ENCODE measurements at regions not wholly inside any gene's neighbourhood (a gene's known extent, or its start where the extent isn't known, plus 50 kb on each side); places are given as distances from the start of the nearest gene placed in this dataset.

DNA sequence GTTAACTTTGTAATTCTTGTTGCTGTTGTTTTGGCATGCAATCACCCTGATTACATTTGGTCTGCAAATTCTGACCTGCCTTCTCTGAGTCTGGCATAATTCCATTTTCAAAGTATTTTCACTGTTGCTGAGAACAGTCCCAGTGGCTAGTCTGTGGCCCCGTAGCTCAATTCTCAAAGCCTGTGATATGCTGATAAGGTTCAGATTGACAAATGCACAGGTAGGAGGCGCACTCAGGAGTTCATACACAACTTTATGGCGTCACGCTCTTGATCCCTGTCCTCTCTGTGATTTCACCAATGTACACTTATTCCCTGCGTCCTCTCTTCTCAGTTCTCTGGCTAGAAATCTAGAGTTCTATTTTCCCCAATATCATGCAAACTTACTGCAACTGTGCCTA, 376.6 kb upstream of the SLCO3A1 start:
- DNase-seq = no peak

DNA sequence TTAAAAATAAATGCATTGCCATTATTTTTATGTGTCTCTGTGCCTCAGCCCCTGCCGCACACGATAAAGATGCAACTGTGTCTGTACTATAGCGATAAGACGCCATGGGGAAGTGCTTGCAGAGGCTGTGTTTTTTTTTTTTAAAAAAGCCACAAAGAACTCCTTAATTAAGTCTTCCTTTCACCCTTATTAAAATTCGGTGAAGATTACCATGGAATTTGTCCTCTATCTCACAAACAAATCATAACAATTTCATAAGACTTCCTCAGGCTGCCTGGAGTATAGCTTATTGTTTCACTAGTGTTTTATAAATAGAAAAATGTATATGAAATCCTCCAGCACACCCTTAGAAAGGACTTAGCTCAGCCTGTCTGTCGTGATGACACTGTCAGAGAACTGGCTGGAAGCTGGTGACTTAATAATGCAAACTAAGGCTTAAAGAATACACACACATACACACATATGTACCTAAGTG, 374.8 kb upstream of the SLCO3A1 start:
- DNase-seq = no peak

DNA sequence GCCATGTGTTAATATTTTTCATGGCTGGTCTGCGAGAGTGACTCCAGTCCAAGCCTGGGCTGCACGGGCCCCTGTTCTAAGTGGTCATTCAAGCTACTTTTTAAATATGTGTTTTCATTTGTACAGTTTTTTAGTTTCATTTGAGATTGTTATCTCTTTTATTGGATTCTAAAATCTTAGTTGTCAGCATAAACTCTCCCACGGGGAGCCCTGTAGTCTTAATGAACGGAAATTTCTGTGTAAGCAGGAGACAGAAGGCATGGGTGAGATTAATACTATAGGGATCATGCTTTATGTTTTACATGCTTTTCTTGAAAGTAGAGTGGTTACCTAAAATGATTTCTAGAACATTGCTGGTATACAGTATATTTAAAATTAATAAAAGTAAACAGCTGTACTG, 373.1 kb upstream of the SLCO3A1 start:
- no peak for DNase-seq

DNA sequence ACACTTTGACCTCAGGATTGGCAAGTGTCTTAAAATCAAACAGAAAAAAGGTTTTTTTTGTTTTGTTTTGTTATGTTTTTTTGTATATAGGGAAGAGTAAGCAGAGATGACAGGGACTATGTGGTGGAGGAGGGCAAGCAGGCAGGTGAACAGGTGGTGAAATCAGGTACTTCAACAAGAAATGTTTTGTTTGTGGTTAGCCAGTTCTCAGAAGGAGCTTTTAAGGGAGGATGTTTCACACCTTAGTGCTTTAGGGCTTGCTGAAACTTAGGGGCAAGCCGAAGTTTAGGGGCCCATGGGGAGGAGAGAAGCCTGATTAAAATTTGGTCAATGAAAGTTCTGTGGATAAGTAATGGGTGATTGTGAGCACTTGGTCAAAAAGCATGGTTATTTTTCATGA, 370.7 kb upstream of the SLCO3A1 start:
- no peak for DNase-seq

DNA sequence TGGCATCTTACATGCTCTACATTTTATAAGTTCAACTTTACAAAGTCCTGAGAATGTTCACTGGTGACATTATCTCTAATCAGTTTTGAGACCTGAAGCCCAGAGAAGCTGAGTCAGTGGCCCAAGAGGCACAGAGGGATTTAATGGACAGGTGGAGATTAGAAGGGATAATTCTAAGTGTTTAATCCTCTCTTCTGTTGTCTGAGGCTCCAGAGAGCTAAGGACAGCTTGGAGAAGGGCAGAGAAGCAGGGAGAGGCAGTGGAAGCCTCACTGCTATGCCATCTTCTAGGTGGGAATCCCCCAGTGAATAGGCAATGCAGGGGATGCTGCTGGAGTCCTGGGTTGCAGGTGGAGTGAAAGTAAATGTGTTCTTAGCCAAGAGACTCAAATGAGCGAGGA, 369.4 kb upstream of the SLCO3A1 start:
- DNase-seq = no peak

DNA sequence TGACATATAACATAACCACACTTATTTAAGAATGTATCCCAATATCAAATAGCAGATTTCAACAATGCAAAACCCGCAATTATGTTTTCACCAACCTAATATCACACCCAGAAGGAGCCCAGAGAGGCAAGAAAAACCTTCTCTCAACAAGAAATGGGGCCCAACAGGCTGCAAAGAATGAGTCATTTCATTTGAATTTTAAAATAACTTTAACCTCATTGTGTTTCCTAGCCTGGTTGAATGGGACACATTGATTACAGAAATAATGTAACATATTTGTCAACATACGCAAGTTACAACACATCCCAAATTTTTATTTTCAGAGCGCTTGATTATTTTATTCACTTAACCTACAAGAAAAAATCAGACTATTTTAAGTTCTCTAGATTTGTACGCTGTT, 365.1 kb upstream of the SLCO3A1 start:
- no peak for DNase-seq

DNA sequence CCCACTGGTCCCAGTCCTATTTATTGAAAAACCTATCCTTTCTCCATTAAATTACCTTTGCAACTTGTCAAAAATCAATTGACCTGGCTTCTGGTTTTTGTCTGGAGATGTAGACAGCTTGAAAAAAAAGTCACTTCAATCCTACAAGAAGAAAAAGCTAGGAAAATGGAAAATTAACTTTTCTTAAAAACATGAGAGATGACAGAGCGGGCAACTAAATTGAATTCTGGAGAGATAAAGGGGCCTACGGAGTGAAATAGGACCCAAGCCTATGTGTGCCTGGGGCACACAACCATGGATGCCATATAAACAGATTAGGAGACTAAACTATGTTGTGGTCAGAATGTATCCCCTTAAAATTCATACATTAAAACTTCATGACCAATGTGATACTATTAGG, 363.3 kb upstream of the SLCO3A1 start:
- DNase-seq = no peak

DNA sequence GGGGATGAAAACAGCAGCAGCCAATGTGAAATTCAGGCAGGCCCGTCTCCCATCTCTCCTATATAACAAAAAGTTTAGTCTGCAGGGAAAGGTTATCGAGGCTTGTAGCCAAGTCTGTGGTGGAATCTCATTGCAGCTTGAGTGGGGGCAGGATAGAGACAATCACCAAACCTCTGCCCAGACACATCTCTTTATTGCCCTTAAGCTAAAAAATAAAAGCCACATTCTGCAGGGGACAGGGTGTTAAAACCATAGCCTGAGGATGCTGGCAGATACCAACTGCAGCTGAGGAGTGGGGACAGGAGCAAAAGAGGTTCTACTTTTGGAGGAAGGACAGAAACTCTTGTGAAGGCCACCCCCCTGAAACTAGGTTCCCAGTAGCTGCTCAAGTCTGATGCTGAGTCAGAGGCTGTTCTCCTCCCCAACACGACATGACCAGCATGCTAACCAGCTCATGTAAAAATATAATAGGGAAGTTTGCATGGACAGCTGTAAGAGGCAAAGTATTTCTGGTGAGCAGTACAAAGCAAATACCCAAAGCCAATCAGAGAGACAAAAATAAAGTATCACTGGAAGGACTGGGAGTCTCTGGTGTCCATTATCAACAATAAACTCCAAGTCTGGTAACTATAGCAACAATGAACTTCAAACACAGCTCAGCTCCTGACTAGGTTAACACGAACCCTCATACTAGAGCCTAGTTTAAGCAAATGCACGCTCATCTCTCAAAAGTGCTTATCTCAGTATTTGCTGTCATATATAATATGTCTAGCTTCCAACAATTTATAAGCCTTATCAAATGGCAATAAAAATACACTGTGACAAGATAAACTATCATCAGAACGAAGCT, 362.2 kb upstream of the SLCO3A1 start:
- peak; percentile 40 for DNase-seq

DNA sequence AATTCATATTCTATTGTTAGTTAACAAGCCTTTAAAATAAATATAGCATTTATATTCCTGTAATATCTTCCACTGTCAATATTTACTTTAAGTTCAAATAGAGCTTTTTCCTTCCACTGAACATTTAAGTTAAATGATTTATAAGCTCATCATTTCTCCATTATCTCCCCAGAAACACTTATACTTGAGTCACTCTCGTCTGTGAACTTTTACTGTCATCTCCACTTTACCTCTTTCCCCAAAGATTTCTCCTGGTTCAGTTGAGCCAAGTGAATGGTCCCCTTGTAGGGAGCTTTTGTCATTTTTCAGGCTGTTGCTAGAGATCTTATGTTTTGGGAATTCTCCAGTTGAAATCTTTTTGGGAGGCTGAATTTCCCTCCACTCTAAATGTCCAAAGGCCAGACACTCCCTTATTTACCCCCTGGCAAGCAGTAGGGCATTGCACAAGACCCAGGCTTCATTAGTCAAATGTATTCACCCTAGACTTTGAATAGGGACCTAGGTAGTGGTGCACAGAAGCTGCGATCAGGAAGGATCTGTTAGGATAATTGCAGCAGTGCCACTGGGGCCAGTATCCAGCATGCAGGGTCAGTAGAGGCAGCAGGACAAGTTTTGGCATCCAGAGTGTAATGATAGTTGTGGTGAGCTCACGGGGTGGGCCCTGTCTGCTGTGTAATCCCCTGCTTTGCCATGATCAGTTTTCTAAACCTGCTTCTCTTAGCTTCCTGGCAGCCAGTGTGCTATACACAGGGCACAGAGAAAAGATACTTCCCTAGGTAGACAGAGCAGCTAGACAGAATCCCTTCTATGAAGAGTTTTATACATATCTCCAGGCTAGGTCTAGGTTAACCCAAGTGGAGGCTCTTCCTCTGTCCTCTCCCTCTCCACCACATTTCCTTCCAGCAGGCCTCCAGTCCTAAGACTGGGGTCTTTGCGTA, 356.5 kb upstream of the SLCO3A1 start:
- no peak for DNase-seq

DNA sequence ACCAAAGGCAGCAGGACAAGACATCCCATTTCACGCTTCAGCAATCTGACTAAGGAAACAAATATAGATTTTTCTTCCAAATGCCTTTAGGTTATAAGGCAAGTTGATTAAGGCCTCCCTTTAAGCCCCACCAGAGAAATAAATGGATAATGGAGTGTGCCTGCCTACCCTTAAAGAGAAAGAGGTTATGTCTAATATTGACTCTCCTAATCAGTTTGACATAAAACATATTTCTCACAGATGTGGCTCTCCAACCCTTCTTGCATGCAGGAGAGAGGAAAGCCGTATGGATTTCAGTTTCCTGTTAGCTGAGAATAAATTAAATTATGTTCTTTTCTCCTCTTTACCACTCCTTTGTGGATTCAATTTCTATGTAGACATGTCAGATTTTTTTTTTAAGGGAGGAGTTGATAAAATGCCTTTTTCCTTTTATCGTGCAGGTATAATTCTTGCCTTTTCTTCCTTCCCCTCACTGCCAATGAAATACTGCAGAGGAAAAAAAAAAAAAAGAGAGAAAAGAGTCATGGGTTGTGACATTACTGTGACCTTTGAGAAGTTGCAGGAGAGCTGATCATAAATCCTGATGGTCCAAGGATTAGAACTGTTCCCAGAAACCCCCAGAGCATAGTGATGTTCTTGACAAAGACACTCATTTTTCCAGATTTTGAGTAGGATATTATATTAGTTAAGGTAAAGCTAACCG, 355.3 kb upstream of the SLCO3A1 start:
- DNase-seq = no peak

DNA sequence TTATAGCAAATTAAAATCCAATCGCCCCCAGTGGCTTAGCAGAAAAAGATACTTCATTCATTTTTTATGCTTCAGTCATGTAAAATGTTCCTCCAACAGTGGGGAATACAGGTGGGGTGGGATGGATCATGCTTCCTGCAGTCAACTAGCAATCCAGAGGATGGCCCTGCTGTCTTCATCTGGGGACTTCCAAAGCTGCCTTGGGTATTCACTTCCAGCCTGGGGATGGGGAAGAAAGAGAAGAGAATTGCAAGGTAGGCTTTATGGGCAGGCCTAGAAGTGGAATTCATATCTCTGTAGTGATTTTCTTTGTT, 354.8 kb upstream of the SLCO3A1 start:
- no peak for DNase-seq

DNA sequence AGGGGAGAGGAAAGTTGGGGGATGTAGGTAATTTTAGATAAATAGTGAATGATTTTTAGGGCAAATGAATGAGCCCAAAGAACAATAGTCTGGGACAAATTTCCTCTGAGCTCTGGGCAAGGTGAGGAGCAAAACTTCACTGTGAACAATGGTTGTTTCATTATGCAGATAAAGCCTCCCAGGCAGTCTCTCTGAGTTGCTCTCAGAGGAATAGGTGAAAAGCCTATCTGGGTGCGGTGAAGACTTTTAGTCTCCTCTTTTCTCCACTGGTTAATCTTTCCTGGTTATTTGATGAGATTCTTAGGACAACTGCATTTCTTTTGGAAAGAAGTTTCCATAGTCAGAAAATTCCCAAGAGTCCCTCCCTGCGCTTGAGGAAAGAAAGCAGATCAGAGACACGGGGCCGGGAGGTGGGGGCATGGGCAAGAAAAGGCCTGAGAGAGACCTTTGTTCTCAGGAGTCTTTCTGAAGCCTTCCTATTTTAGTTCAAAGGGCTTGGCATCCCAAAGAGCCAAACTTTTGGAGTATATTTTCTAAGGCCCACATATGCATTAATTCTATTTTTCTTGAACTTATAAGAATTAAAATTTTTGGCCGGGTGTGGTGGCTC, 353.6 kb upstream of the SLCO3A1 start:
- no peak for DNase-seq

DNA sequence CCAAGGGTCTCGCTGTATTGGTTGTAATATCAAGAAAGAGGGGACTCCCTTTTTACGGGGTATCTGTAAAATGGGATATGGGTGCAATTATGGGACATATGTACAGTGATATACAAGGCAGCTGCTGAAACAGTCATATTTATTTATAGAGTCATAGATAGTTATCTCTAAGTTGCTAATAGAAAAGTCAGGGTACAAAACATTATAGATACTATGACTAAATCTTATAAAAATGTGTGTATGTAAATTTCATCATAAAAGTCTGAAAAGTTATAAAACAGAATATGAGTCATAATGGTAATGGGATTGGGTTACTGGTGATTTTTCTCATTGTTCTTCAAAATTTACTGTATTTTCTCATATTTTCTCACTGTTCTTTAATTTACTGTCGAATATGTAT, 344.9 kb upstream of the SLCO3A1 start:
- peak; percentile 73 for DNase-seq

DNA sequence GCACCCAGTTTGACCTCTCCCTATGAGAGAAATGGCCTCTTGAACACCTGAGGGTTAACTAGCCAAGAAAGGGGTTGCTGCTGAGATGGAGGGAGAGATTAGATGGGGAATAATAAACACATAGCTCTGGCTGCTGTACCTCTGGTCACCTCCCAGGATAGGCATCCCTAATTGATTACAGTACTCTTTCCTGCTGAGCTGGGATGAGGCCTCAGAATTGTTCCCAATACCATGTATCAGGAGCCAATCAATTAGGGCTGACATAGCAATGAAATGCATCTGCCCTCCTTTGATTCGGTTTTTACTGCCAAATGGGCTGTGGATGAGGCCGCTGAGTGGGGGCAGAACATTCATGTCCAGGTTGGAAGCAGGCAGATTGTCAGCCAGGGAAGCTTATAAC, 339.4 kb upstream of the SLCO3A1 start:
- DNase-seq = no peak

DNA sequence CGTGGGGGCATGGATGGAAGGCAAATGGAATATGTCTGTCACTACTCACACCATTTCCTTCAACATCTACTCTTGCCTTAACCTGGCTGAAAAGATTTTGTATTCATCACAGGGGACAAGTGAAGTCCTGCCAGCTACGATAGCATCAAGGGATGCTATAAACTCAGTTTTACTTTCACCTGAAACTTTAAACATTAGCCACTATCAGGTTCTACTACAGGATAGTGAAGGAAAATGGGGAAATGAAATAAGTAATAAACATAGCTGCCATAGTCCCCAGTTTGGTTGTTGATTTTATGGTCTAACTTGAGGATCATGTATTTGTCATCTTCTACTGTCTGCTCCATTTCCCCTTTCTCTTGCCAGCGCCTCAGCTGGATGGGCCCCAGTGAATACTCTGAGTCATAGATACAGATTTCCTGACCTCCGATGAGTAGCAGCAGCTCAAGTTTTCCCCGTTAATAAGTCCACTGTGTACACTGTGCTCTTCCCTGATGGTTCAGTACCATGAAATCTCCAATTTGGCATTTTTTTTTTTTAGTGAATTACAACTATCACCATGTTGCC, 338.2 kb upstream of the SLCO3A1 start:
- peak; percentile 91 for DNase-seq

DNA sequence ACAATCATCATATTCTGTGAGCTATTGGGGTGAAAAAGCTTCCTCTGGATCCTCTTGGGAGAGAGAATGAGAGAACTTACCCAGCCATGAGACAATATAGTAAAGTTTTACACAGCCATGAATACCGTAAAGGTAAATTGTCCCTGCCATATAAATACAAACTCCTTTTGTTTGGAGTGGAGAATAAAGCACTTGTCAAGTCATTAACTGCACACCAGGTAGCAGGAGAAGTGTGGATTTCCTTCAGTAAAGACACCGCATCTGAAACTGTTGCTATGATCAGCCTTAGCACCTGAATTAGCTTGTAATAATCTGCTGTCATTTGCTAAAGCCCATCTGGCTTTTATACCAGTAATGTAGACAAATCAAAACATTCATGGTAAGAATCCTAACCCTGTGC, 336.6 kb upstream of the SLCO3A1 start:
- DNase-seq = no peak

DNA sequence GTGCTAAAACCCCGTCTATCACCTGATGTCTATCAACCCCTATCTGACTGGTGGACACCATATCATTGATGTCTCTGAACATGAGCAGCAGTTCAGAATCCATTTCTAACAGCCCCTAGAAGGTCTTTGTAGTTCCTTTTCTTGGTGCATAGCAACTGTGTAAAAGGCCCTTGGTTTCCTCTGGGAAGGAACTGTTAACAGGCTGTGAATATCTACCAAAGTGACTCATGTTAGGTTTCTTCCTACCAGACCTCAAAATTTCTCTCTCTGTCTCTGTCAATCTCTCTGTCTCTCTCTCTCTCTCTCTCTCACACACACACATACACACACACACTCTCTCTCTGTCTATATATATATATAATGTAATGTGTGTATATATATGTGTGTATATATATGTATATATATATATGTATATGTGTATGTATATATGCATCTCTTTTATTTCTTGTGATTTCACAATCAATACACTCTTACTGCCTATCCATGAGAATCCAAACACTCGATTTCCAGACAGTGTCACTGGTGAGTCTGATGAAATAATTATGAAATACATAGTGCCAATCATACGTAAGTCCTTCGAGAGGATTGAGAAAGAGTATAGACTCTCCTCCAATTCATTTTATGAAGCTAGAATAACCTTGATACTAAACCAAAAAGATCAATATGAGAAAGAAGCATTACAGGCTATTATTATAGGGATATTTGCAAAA, 335.9 kb upstream of the SLCO3A1 start:
- peak; percentile 59 for DNase-seq

DNA sequence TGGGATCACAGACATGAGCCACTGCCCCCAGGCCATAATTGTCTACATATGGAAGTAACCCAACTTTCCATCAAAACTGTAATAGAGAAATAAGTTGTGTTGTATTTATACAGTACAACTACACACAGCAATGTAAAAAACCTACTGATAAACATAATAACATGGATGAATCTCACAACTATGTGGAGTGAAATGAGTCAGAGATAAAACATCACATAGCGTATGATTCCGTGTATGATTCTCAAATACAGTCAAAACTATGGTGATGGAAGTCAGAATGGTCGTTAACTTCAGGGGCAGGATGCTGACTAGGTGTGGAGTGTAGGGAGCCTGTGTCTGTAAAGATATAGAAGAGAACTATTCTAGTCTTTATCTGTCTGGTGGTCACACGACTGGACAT, 332.7 kb upstream of the SLCO3A1 start:
- DNase-seq = peak; percentile 72

DNA sequence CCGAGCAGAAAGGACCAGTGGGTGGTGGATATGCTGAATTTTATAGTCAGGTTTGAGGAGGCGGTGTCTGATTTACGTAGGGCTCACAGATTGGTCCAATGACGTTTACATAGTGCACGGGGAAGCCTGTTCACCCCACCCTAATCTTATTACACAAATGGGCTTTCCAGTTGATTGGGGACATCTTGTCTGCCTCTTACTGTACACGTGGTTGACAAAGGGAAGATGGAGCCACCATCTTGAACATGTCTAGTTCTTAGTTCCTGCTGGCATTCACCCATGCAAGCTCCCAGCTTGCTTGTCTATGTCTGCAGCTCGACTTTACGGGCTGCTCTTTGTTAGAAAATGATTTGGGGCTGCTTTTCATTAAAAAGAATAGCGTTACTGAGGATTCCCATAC, 332.0 kb upstream of the SLCO3A1 start:
- no peak for DNase-seq

DNA sequence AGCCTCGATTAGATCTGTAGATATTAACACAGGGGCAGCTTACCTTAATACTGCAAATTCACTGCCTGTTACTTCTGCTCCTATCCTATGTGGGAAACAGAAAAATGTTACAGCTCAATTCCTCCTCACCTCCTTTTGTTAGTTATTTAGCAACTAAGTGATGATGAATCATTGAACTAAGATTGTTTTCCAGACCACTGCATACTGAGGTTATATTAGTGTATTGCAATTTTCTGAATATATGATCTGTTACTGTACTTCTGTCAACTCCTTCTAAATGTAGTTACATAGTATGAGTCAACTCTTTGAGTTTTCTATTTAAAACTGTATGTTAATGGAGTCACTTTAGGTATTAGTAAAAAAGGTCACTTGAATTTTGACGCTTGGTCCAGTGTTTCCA, 331.5 kb upstream of the SLCO3A1 start:
- DNase-seq = peak; percentile 88

DNA sequence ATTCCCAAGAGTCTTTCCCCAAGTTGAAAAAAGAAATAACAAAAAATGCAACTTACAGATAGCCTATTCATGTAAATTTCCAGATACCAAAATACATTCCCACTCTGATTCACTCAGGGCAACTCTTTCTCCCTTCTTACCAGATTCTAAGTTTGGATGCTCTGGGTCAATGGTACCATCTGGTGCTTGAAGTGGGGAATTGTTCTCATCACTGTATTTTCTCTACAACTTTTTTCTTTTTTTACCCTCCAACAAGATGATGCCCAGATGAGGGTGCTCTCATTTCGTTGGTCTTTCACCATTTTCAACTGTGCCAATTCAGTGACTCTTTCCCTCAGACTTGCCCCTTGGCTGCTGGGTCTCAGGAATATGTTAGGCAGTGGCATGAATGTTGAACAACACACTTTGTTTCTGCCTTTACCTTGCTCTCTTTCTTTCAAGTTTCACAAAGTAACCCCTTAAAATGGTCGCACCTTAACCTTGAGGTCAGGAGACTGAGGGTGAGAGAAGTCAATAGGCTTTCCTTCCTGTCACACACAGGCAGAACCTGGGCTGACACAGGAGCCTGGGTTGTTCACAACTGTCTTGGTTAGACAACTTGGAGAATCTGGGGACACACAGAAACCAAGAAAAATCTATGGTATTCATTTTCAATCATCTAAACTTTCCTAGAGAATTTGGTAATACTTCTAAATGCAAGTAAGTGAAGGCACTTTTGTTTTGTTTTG, 330.7 kb upstream of the SLCO3A1 start:
- peak; percentile 81 for DNase-seq

All from fibroblast of skin of right quadriceps (primary cell).